ENCODE measurements at regions not wholly inside any gene's neighbourhood (a gene's known extent, or its start where the extent isn't known, plus 50 kb on each side); places are given as distances from the start of the nearest gene placed in this dataset.

DNA sequence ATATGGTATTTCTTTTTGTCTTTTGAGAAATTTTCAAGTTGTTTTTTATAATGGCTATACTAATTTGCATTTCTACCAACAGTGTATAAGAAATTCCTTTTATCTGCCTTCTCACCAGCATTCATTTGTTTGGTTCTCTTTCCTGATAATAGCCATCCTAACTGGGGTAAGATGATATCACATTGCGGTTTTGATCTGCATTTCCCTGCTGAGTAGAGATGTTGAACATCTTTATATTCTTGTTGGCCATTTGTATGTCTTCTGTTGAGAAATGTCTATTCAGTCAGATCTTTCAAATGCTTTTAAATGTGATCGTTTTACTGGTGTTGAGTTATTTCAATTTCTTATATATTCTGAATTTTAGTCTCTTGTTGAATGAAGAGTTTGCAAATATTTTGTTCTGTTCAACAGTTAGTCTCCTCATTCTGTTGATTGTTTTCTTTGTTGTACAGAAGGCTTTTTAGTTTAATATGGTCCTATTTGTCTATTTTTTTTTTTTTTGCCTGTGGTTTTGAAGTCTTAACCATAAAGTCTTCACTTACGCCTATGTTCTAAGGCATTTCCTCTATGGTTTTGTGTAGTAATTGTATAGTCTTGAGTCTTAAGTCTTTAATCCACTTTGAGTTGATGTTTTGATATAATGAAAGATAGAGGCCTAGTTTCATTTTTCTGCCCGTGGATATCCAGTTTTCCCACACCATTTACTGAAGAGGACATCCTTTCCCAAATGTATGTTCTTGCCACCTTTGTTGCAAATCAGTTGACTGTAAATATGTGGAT, 1566.9 kb downstream of the STIM2 start:
- TF ChIP-seq, protein P1, sequence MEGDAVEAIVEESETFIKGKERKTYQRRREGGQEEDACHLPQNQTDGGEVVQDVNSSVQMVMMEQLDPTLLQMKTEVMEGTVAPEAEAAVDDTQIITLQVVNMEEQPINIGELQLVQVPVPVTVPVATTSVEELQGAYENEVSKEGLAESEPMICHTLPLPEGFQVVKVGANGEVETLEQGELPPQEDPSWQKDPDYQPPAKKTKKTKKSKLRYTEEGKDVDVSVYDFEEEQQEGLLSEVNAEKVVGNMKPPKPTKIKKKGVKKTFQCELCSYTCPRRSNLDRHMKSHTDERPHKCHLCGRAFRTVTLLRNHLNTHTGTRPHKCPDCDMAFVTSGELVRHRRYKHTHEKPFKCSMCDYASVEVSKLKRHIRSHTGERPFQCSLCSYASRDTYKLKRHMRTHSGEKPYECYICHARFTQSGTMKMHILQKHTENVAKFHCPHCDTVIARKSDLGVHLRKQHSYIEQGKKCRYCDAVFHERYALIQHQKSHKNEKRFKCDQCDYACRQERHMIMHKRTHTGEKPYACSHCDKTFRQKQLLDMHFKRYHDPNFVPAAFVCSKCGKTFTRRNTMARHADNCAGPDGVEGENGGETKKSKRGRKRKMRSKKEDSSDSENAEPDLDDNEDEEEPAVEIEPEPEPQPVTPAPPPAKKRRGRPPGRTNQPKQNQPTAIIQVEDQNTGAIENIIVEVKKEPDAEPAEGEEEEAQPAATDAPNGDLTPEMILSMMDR (IDR thresholded peaks at IDR 0.05), result no peak
- no peak for TF ChIP-seq POLR2AphosphoS5 (IDR thresholded peaks at IDR 0.05)

Measured in esophagus muscularis mucosa (tissue), 3 donors.